MM.1S (cell line): ENCODE measurements at regions not wholly inside any gene's neighbourhood (a gene's known extent, or its start where the extent isn't known, plus 50 kb on each side); places are given as distances from the start of the nearest gene placed in this dataset.

Experiments
- DNase-seq: peaks from one replicate; pipeline ENCODE4 v3.0.0-alpha.2; 2015
- H2AFZ ChIP-seq: fragments of 300-600 bp; sonication (generic); 2 replicates; pipeline ENCODE4 v1.6.0; 2016; ENCODE audit warnings: antibody characterized with exemption, low read length
- H3F3A ChIP-seq: fragments of 300-600 bp; sonication (generic); 2 replicates; pipeline ENCODE4 v1.6.1; 2016; ENCODE audit warnings: mild to moderate bottlenecking, antibody characterized with exemption, low read length, moderate library complexity, mixed read lengths; ENCODE audit not compliant: insufficient read depth
- H3K27ac ChIP-seq: fragments of 300-600 bp; sonication (generic); 2 replicates; pipeline ENCODE4 v1.5.1; 2016; ENCODE audit warnings: mild to moderate bottlenecking, low read length
- H3K27me3 ChIP-seq: fragments of 300-600 bp; sonication (generic); replicated peaks from 2 replicates; pipeline ENCODE4 v1.6.0; 2016; ENCODE audit warnings: low read length; ENCODE audit not compliant: insufficient read depth
- H3K36me3 ChIP-seq: fragments of 300-600 bp; sonication (generic); replicated peaks from 2 replicates; pipeline ENCODE4 v1.6.1; 2016; ENCODE audit warnings: mild to moderate bottlenecking, low read length, mixed read lengths; ENCODE audit not compliant: insufficient read depth
- H3K4me1 ChIP-seq: fragments of 300-600 bp; sonication (generic); 2 replicates; pipeline ENCODE4 v1.6.1; 2016; ENCODE audit warnings: low read length, mixed read lengths
- H3K4me2 ChIP-seq: fragments of 300-600 bp; sonication (generic); 2 replicates; pipeline ENCODE4 v1.6.0; 2016; ENCODE audit warnings: low read depth, low read length
- H3K4me3 ChIP-seq: fragments of 300-600 bp; sonication (generic); 2 replicates; pipeline ENCODE4 v1.5.1; 2016; ENCODE audit warnings: low read length, mixed read lengths
- H3K79me2 ChIP-seq: fragments of 300-600 bp; sonication (generic); 2 replicates; pipeline ENCODE4 v1.6.1; 2016; ENCODE audit warnings: mixed run types, low read length, mixed read lengths
- H3K9ac ChIP-seq: fragments of 300-600 bp; sonication (generic); 2 replicates; pipeline ENCODE4 v1.6.1; 2016; ENCODE audit warnings: low read length, mixed read lengths
- H3K9me2 ChIP-seq: fragments of 300-600 bp; sonication (generic); replicated peaks from 2 replicates; pipeline ENCODE4 v1.6.1; 2016; ENCODE audit warnings: mild to moderate bottlenecking, low read length, mixed read lengths; ENCODE audit not compliant: insufficient read depth
- H3K9me3 ChIP-seq: fragments of 300-600 bp; sonication (generic); replicated peaks from 2 replicates; pipeline ENCODE4 v1.6.1; 2016; ENCODE audit warnings: mild to moderate bottlenecking, low read length, mixed read lengths; ENCODE audit not compliant: insufficient read depth
- H4K20me1 ChIP-seq: fragments of 300-600 bp; sonication (generic); 2 replicates; pipeline ENCODE4 v1.6.1; 2016; ENCODE audit warnings: mild to moderate bottlenecking, low read length, moderate library complexity, mixed read lengths; ENCODE audit not compliant: insufficient read depth
- EZH2 ChIP-seq: fragments of 300-600 bp; sonication (generic); optimal IDR thresholded peaks from 2 replicates; pipeline ENCODE3; 2017; ENCODE audit warnings: low read depth, mild to moderate bottlenecking, antibody characterized with exemption, low read length, mixed read lengths
- EZH2phosphoT487 ChIP-seq: fragments of 300-600 bp; sonication (generic); IDR thresholded peaks from 2 replicates; pipeline ENCODE4 v1.6.1; 2018; ENCODE audit warnings: antibody characterized with exemption, low read length
- TF ChIP-seq, protein P1 (sequence below): fragments of 300-600 bp; sonication (generic); IDR thresholded peaks from 2 replicates; pipeline ENCODE4 v1.5.1; 2016; ENCODE audit warnings: antibody characterized with exemption, low read length, mixed read lengths

DNA sequence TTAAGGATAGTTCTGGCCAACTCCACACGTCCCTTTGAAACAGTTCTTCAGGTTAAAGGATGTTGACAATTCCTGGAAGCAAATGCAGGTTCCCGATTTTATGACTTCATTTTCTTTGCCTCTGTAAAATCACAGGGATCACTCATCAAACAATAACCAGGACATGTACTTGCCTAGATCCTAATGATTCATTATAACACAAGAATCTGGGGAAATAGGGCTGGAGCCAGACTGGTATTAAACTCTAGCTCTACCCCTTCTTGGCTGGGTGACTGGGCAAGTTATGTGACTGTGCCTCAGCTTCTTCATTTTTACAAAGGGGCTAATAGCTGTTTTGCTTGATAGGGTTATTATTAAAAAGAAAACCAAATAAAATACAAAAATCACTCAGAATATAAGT is 56.0 kb upstream of the KCND2 start:
- H3K27me3 ChIP-seq = no peaks in the 10 kb centered on the region
- no peak overlapping the region for H2AFZ ChIP-seq
- no peak overlapping the region for H3K9ac ChIP-seq
- no peaks in the 10 kb centered on the region for H3K4me1 ChIP-seq
- H3K79me2 ChIP-seq = no peaks in the 10 kb centered on the region
- no peaks in the 10 kb centered on the region for H3F3A ChIP-seq
- TF ChIP-seq EZH2 (no peak), EZH2phosphoT487 (no peak)
- TF ChIP-seq, protein P1, sequence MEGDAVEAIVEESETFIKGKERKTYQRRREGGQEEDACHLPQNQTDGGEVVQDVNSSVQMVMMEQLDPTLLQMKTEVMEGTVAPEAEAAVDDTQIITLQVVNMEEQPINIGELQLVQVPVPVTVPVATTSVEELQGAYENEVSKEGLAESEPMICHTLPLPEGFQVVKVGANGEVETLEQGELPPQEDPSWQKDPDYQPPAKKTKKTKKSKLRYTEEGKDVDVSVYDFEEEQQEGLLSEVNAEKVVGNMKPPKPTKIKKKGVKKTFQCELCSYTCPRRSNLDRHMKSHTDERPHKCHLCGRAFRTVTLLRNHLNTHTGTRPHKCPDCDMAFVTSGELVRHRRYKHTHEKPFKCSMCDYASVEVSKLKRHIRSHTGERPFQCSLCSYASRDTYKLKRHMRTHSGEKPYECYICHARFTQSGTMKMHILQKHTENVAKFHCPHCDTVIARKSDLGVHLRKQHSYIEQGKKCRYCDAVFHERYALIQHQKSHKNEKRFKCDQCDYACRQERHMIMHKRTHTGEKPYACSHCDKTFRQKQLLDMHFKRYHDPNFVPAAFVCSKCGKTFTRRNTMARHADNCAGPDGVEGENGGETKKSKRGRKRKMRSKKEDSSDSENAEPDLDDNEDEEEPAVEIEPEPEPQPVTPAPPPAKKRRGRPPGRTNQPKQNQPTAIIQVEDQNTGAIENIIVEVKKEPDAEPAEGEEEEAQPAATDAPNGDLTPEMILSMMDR = no peak
- H3K4me3 ChIP-seq = no peak overlapping the region
- DNase-seq = no peak
- no peaks in the 10 kb centered on the region for H4K20me1 ChIP-seq
- H3K4me2 ChIP-seq = no peak overlapping the region
- H3K9me2 ChIP-seq = no peaks in the 10 kb centered on the region
- no peak overlapping the region for H3K27ac ChIP-seq
- H3K36me3 ChIP-seq = no peaks in the 10 kb centered on the region
- H3K9me3 ChIP-seq = no peaks in the 10 kb centered on the region

DNA sequence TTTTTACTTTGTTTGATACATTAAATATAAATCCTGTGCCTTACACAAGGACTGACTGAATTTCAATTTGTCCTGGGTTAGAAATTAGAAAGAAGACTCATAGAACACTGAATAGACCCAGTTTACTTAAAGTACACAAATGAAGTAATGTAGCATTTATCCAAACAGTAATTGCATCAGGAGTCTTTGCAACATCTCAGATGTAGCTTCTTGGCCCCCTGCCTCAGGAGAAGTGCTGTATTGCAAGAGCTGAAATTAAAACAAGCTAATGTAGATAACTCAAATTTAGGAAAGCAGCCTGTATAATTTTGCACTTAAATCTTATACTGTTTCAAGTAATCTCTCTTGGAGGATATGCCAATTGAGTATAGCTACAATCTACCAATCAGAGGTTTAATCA is 54.3 kb upstream of the KCND2 start:
- Histone ChIP-seq H3K36me3 (no peaks in the 10 kb centered on the region), H3K4me1 (no peaks in the 10 kb centered on the region), H3K9me2 (no peaks in the 10 kb centered on the region), H3K79me2 (no peaks in the 10 kb centered on the region), H3K9ac (no peak overlapping the region), H3K4me3 (no peak overlapping the region), H3F3A (no peaks in the 10 kb centered on the region), H2AFZ (no peak overlapping the region), H3K4me2 (no peak overlapping the region), H4K20me1 (no peaks in the 10 kb centered on the region), H3K27me3 (no peaks in the 10 kb centered on the region), H3K27ac (no peak overlapping the region), H3K9me3 (no peaks in the 10 kb centered on the region)
- TF ChIP-seq EZH2phosphoT487 = no peak
- TF ChIP-seq, protein P1 = no peak
- TF ChIP-seq EZH2 = no peak
- DNase-seq = no peak

DNA sequence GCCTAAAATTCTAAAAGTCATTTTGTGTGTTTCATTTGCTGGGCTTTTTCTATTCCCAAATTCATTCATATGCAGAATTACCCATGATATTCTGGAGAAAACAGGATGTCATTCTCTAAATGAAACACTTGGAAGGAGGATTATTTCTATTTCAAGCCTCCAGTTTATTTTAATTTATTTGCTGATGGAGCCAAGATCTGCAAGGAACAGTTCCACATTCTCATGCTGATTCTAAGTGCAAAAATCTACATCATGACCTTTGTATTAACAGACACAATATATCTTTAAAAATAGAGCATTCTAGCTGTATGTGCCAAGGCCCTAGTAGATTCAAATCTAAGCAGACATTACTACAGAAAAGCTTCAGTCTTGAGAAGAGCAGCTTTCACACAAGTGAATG is 51.3 kb upstream of the KCND2 start:
- DNase-seq = no peak
- Histone ChIP-seq H3K4me3 (no peak overlapping the region), H3K4me2 (no peak overlapping the region), H3F3A (peaks cover 9% of the 10 kb centered on the region; the same call in 1 of the 2 replicates), H3K36me3 (no peaks in the 10 kb centered on the region), H3K9me3 (no peaks in the 10 kb centered on the region), H3K4me1 (peaks cover 18% of the 10 kb centered on the region), H3K9ac (no peak overlapping the region), H3K79me2 (no peaks in the 10 kb centered on the region), H4K20me1 (no peaks in the 10 kb centered on the region), H2AFZ (no peak overlapping the region), H3K27ac (no peak overlapping the region), H3K27me3 (no peaks in the 10 kb centered on the region), H3K9me2 (no peaks in the 10 kb centered on the region)
- TF ChIP-seq, protein P1 = no peak
- TF ChIP-seq EZH2phosphoT487 (no peak), EZH2 (no peak)
